WTC11 (cell line): ENCODE measurements at regions not wholly inside any gene's neighbourhood (a gene's known extent, or its start where the extent isn't known, plus 50 kb on each side); places are given as distances from the start of the nearest gene placed in this dataset.

Experiments used
- ATF2 ChIP-seq: sonication (generic); formaldehyde crosslinking; IDR thresholded peaks from 2 replicates; pipeline ENCODE4 v1.8.1; 2022; ENCODE audit warnings: low read depth, missing genetic modification reagents, borderline replicate concordance

DNA sequence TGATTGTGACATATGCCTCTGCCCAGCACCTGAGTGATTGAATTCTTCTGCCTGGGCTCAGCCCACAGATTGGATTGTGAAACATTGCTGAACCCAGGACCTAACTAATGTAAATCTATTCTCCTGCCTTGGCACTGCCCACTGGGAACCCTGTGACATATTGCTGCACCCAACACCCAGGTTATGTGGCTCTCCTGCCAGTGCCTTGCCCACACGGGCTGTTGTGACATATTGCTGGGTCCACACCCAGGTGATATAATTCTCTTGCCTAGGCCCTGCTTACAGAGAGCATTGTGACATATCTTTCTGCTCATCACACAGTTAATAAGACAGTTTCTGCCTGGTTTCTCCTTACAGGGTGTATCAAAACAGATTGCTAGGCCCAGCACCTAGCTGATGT is 50.8 kb upstream of the ZNF680 start (continued):
- no peak for TF ChIP-seq ATF2 (CRISPR knock-in tag)
